ENCODE measurements at regions not wholly inside any gene's neighbourhood (a gene's known extent, or its start where the extent isn't known, plus 50 kb on each side); places are given as distances from the start of the nearest gene placed in this dataset.

- DNase-seq (ENCODE audit: extremely low spot score) = no peak
- ChIA-PET CTCF (no interaction called here), POLR2A (no interaction called here)
- TF ChIP-seq FOXM1 (IDR thresholded peaks at IDR 0.05; ENCODE audit: borderline replicate concordance) (no peak), SP1 (IDR thresholded peaks at IDR 0.05) (no peak), HDGF (IDR thresholded peaks at IDR 0.05; ENCODE audit: borderline replicate concordance) (no peak)
These were observed 220.6 kb upstream of the COPS8 start for GRCh38 chr2:236865052-236865451.

GRCh38 chr2:236866542-236867340 is 218.9 kb upstream of the COPS8 start:
- ChIA-PET POLR2A (no interaction called here), CTCF (no interaction called here)
- DNase-seq (ENCODE audit: extremely low spot score) = no peak

GRCh38 chr2:236867441-236868260 is 218.0 kb upstream of the COPS8 start:
- ChIA-PET CTCF (no interaction called here), POLR2A (no interaction called here)
- no peak for TF ChIP-seq LEF1 (IDR thresholded peaks at IDR 0.05; ENCODE audit: borderline replicate concordance)
- DNase-seq (ENCODE audit: extremely low spot score) = no peak

More at GRCh38 chr2:236866542-236867340, 218.9 kb upstream of the COPS8 start:
- no peak for TF ChIP-seq CTBP1 (IDR thresholded peaks at IDR 0.05; ENCODE audit: borderline replicate concordance)

GRCh38 chr2:236870370-236870769 is 215.3 kb upstream of the COPS8 start:
- TF ChIP-seq SUZ12 (IDR thresholded peaks at IDR 0.05) (no peak), NFRKB (IDR thresholded peaks at IDR 0.05) (no peak), LEF1 (IDR thresholded peaks at IDR 0.05; ENCODE audit: borderline replicate concordance) (no peak), BHLHE40 (IDR thresholded peaks at IDR 0.05; ENCODE audit: borderline replicate concordance) (no peak), FOXK2 (IDR thresholded peaks at IDR 0.05) (no peak), SP1 (IDR thresholded peaks at IDR 0.05) (no peak), PKNOX1 (IDR thresholded peaks at IDR 0.05) (no peak), L3MBTL2 (conservative IDR thresholded peaks at IDR 0.05) (no peak), TARDBP (IDR thresholded peaks at IDR 0.05) (no peak), FOXA1 (IDR thresholded peaks at IDR 0.05) (no peak), ELF4 (IDR thresholded peaks at IDR 0.05) (no peak), ZNF384 (IDR thresholded peaks at IDR 0.05) (no peak), CTBP1 (IDR thresholded peaks at IDR 0.05; ENCODE audit: borderline replicate concordance) (no peak)
- ChIA-PET CTCF (no interaction called here), POLR2A (no interaction called here)
- no peak for DNase-seq (ENCODE audit: extremely low spot score)

GRCh38 chr2:236871500-236872001 is 214.1 kb upstream of the COPS8 start:
- CTCF ChIA-PET = interaction anchor here (1.1 kb wide), 1 partner anchor 17 kb away, joined by 3 read pairs; no protein-coding TSS in a partner anchor
- no peak for DNase-seq (ENCODE audit: extremely low spot score)
- POLR2A ChIA-PET = no interaction called here
- TF ChIP-seq ARNT (IDR thresholded peaks at IDR 0.05) (no peak), TARDBP (IDR thresholded peaks at IDR 0.05) (no peak), NFRKB (IDR thresholded peaks at IDR 0.05) (no peak), FOXM1 (IDR thresholded peaks at IDR 0.05; ENCODE audit: borderline replicate concordance) (no peak), HDGF (IDR thresholded peaks at IDR 0.05; ENCODE audit: borderline replicate concordance) (no peak), ZNF384 (IDR thresholded peaks at IDR 0.05) (no peak), LEF1 (IDR thresholded peaks at IDR 0.05; ENCODE audit: borderline replicate concordance) (no peak), BHLHE40 (IDR thresholded peaks at IDR 0.05; ENCODE audit: borderline replicate concordance) (no peak), ELF4 (IDR thresholded peaks at IDR 0.05) (no peak), SP1 (IDR thresholded peaks at IDR 0.05) (no peak), FOXA1 (IDR thresholded peaks at IDR 0.05) (no peak), CTBP1 (IDR thresholded peaks at IDR 0.05; ENCODE audit: borderline replicate concordance) (no peak), L3MBTL2 (conservative IDR thresholded peaks at IDR 0.05) (no peak), SUZ12 (IDR thresholded peaks at IDR 0.05) (no peak), PKNOX1 (IDR thresholded peaks at IDR 0.05) (no peak), FOXK2 (IDR thresholded peaks at IDR 0.05) (no peak)

- no peak for TF ChIP-seq ELF4 (IDR thresholded peaks at IDR 0.05)
- no peak for TF ChIP-seq FOXK2 (IDR thresholded peaks at IDR 0.05)
- no peak for TF ChIP-seq SUZ12 (IDR thresholded peaks at IDR 0.05)
- TF ChIP-seq LEF1 (IDR thresholded peaks at IDR 0.05; ENCODE audit: borderline replicate concordance) = no peak
- TF ChIP-seq L3MBTL2 (conservative IDR thresholded peaks at IDR 0.05) = no peak
- no peak for TF ChIP-seq CTBP1 (IDR thresholded peaks at IDR 0.05; ENCODE audit: borderline replicate concordance)
- TF ChIP-seq TARDBP (IDR thresholded peaks at IDR 0.05) = no peak
- TF ChIP-seq SP1 (IDR thresholded peaks at IDR 0.05) = no peak
- no peak for TF ChIP-seq ARNT (IDR thresholded peaks at IDR 0.05)
- no peak for TF ChIP-seq FOXA1 (IDR thresholded peaks at IDR 0.05)
- TF ChIP-seq HDGF (IDR thresholded peaks at IDR 0.05; ENCODE audit: borderline replicate concordance) = no peak
- no peak for TF ChIP-seq BHLHE40 (IDR thresholded peaks at IDR 0.05; ENCODE audit: borderline replicate concordance)
- TF ChIP-seq ZNF384 (IDR thresholded peaks at IDR 0.05) = no peak
- no peak for TF ChIP-seq FOXM1 (IDR thresholded peaks at IDR 0.05; ENCODE audit: borderline replicate concordance)
- TF ChIP-seq PKNOX1 (IDR thresholded peaks at IDR 0.05) = no peak
- no peak for TF ChIP-seq NFRKB (IDR thresholded peaks at IDR 0.05)
- POLR2A ChIA-PET = no interaction called here
- no peak for DNase-seq (ENCODE audit: extremely low spot score)
- CTCF ChIA-PET = interaction anchor here (1.1 kb wide), 1 partner anchor 18 kb away, joined by 3 read pairs; no protein-coding TSS in a partner anchor
These were observed 213.7 kb upstream of the COPS8 start for GRCh38 chr2:236872015-236872414.

Data from HEK293T (cell line).